ENCODE measurements at regions not wholly inside any gene's neighbourhood (a gene's known extent, or its start where the extent isn't known, plus 50 kb on each side); places are given as distances from the start of the nearest gene placed in this dataset.

GRCh38 chr12:11580125-11580751, 69.2 kb upstream of the ETV6 start:
- ATAC-seq: peak in 1 of 2 donors; percentile 28
- Mint-ChIP-seq H3K9me3 (peaks cover 0 to 9% of the 10 kb centered on the region in 2 donors), H3K27ac (no peak overlapping the region), H3K36me3 (peaks cover 0 to 11% of the 10 kb centered on the region in 2 donors)
- peak in 1 of 2 donors; percentile 20 for DNase-seq (ENCODE audit: low spot score in 2 of 2)

- peaks cover 0 to 5% of the 10 kb centered on the region in 2 donors for H3K9me3 Mint-ChIP-seq
- peaks cover 0 to 10% of the 10 kb centered on the region in 2 donors for H3K36me3 Mint-ChIP-seq
- DNase-seq (ENCODE audit: low spot score in 2 of 2): peak in 1 of 2 donors; percentile 73
- ATAC-seq: no peak
- H3K27ac Mint-ChIP-seq: no peak overlapping the region
Observed at GRCh38 chr12:11581179-11581755, 68.2 kb upstream of the ETV6 start.

- Mint-ChIP-seq H3K9me3 (no peaks in the 10 kb centered on the region), H3K36me3 (no peaks in the 10 kb centered on the region), H3K27ac (no peak overlapping the region)
- DNase-seq (ENCODE audit: low spot score in 2 of 2): no peak
- ATAC-seq: no peak
Observed at GRCh38 chr12:11584221-11584855, 65.1 kb upstream of the ETV6 start.

DNA sequence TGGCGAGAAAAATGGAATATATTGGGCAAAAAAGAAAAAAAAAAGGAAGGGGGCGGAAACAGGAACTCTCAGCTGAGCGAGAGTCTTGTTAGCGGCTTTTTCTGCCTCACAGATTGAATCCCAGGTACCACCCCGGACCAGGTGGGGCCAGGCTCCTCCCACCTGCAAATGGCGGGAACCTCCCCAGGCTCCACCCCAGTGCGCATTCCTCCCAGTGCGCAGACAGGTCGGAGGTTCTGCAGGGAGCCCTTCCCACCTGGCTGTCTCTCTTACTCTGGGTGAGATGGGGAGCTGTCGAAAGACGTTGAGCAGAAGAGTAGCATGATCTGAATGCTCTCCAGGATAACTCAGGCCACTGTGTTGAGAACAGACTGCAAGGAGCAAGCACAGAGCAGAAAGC, 57.0 kb upstream of the ETV6 start:
- DNase-seq (ENCODE audit: low spot score in 2 of 2) (no peak), ATAC-seq (no peak)
- Mint-ChIP-seq H3K36me3 (no peaks in the 10 kb centered on the region), H3K9me3 (peaks cover 3 to 13% of the 10 kb centered on the region in 2 donors), H3K27ac (no peak overlapping the region)

DNA sequence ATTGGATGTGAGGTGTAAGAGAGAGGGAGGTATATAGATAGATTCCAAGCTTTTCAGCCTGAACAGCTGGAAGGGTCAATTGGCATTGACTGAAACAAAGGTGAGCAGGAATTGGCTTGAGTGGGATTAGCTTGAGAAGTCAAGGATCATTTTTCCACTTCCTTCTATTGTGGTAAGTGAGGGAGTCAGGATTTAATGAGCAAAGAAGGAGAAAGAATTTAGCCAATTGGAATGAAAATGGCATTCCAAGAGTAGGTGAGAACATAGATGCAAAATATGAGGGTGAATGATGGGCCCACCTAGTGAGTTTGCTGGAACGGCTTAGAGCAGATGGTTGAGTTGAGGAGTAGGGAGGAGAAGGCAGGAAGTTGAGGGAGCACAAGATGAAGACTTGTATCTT, 56.5 kb upstream of the ETV6 start:
- ATAC-seq (no peak), DNase-seq (ENCODE audit: low spot score in 2 of 2) (no peak)
- H3K27ac Mint-ChIP-seq: no peak overlapping the region
- H3K9me3 Mint-ChIP-seq: peaks cover 3 to 13% of the 10 kb centered on the region in 2 donors
- no peaks in the 10 kb centered on the region for H3K36me3 Mint-ChIP-seq

DNA sequence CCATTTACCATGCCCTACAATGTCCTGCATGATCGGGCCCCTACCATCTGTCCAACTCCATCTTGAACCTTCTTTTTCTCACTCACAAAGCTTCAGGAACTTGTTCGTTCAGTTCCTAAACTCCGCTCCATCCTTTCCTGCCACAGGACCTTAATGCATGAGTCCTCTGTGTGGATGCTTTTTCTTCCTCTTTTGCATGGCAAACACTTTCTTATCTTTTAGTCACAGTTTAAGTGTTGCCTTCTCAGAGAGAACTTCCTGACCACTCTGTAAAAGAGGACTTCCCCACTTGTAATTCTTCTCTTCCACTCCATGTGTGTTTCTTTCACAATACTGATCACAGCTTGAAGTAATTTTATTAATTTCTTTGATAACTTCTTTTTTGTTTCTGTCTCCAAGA, 54.4 kb upstream of the ETV6 start:
- ATAC-seq (no peak), DNase-seq (ENCODE audit: low spot score in 2 of 2) (no peak)
- H3K9me3 Mint-ChIP-seq: peaks cover 3 to 13% of the 10 kb centered on the region in 2 donors
- no peak overlapping the region for H3K27ac Mint-ChIP-seq
- H3K36me3 Mint-ChIP-seq: no peaks in the 10 kb centered on the region

GRCh38 chr12:11596141-11596540, 53.3 kb upstream of the ETV6 start:
- Mint-ChIP-seq H3K36me3 (no peaks in the 10 kb centered on the region), H3K9me3 (peaks cover 3 to 13% of the 10 kb centered on the region in 2 donors), H3K27ac (no peak overlapping the region)
- ATAC-seq (no peak), DNase-seq (ENCODE audit: low spot score in 2 of 2) (no peak)

DNA sequence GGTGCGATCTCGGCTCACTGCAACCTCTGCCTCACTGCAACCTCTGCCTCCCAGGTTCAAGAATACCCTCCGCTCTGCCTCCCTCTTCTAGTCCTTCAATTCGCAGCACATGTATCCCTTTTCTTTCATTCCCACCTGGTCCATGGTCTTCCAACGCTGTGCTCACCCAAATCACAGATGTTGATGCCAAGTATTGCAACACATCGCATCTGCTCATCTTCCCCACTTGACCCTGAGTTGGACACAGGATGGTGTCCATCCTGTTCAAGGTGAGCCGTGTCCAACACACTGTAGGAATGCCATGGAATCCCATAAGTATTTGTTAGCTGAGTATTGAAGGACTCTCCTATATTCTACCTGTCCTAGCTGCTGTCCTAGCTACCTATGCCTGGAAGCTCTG, 50.6 kb upstream of the ETV6 start:
- ATAC-seq (no peak), DNase-seq (ENCODE audit: low spot score in 2 of 2) (no peak)
- Mint-ChIP-seq H3K36me3 (no peaks in the 10 kb centered on the region), H3K9me3 (no peaks in the 10 kb centered on the region), H3K27ac (no peak overlapping the region)
